Hepatocyte (in vitro differentiated cells): ENCODE measurements at regions not wholly inside any gene's neighbourhood (a gene's known extent, or its start where the extent isn't known, plus 50 kb on each side); places are given as distances from the start of the nearest gene placed in this dataset.

Source experiments
- DNase-seq: peaks from one replicate; pipeline ENCODE4 v3.0.0-alpha.2; 2016; ENCODE audit warnings: low spot score
- H2AFZ ChIP-seq: fragments of 200-600 bp; sonication (generic); 2 replicates; pipeline ENCODE4 v1.6.0; 2016; ENCODE audit warnings: antibody characterized with exemption, mild to moderate bottlenecking
- H3K27ac ChIP-seq: fragments of 200-600 bp; sonication (generic); 2 replicates; pipeline ENCODE4 v1.5.1; 2016; ENCODE audit warnings: mild to moderate bottlenecking
- H3K27me3 ChIP-seq: fragments of 200-600 bp; sonication (generic); 2 replicates; pipeline ENCODE4 v1.6.1; 2016
- H3K36me3 ChIP-seq: fragments of 200-600 bp; sonication (generic); replicated peaks from 2 replicates; pipeline ENCODE4 v1.5.1; 2016; ENCODE audit warnings: low read depth; ENCODE audit not compliant: insufficient read depth
- H3K4me1 ChIP-seq: fragments of 200-600 bp; sonication (generic); 2 replicates; pipeline ENCODE4 v1.5.1; 2016; ENCODE audit warnings: mild to moderate bottlenecking, moderate library complexity; ENCODE audit not compliant: insufficient read depth
- H3K4me2 ChIP-seq: fragments of 200-600 bp; sonication (generic); 2 replicates; pipeline ENCODE4 v1.6.0; 2016
- H3K4me3 ChIP-seq: fragments of 200-600 bp; sonication (generic); 2 replicates; pipeline ENCODE4 v1.5.1; 2016; ENCODE audit warnings: mild to moderate bottlenecking
- H3K79me2 ChIP-seq: fragments of 200-600 bp; sonication (generic); 2 replicates; pipeline ENCODE4 v1.6.0; 2017; ENCODE audit warnings: mild to moderate bottlenecking
- H3K9me2 ChIP-seq: fragments of 200-600 bp; sonication (generic); replicated peaks from 2 replicates; pipeline ENCODE4 v1.6.0; 2017; ENCODE audit warnings: mild to moderate bottlenecking; ENCODE audit not compliant: insufficient read depth
- H3K9me3 ChIP-seq: fragments of 200-600 bp; sonication (generic); 2 replicates; pipeline ENCODE4 v1.5.1; 2016; ENCODE audit warnings: low read depth, mild to moderate bottlenecking
- H4K20me1 ChIP-seq: fragments of 200-600 bp; sonication (generic); 2 replicates; pipeline ENCODE4 v1.6.0; 2016; ENCODE audit warnings: mild to moderate bottlenecking; ENCODE audit not compliant: insufficient read depth, poor library complexity, severe bottlenecking
- CTCF ChIP-seq: fragments of 200-600 bp; sonication (generic); IDR thresholded peaks from 2 replicates; pipeline ENCODE4 v1.5.1; 2016; ENCODE audit warnings: antibody characterized with exemption, mild to moderate bottlenecking; ENCODE audit not compliant: poor library complexity
- EZH2 ChIP-seq: fragments of 200-600 bp; sonication (generic); IDR thresholded peaks from 2 replicates; pipeline ENCODE4 v1.6.1; 2016; ENCODE audit warnings: antibody characterized with exemption, mild to moderate bottlenecking, borderline replicate concordance
- EZH2phosphoT487 ChIP-seq: fragments of 200-600 bp; sonication (generic); IDR thresholded peaks from one replicate; pipeline ENCODE4 v1.6.1; 2018; ENCODE audit warnings: antibody characterized with exemption, mild to moderate bottlenecking, low read depth, moderate library complexity; ENCODE audit not compliant: unreplicated experiment, severe bottlenecking
- WGBS: methylation state at CpG from one replicate; pipeline ENCODE4 v1.1.6; 2016; ENCODE audit warnings: low lambda C conversion rate; ENCODE audit errors: missing lambda C conversion rate; 5-methylcytosine and 5-hydroxymethylcytosine counted together

GRCh38 chr11:127471662-127472061 is 471.1 kb upstream of the KIRREL3 start:
- WGBS = 95% methylated on average over 3 of the region's 3 CpGs
- Histone ChIP-seq H3K27ac (no peak overlapping the region), H3K4me1 (no peaks in the 10 kb centered on the region), H4K20me1 (no peaks in the 10 kb centered on the region), H3K79me2 (no peaks in the 10 kb centered on the region), H3K36me3 (no peaks in the 10 kb centered on the region), H3K9me3 (no peaks in the 10 kb centered on the region), H2AFZ (no peak overlapping the region), H3K9me2 (no peaks in the 10 kb centered on the region), H3K27me3 (peaks cover 3% of the 10 kb centered on the region), H3K4me3 (no peak overlapping the region), H3K4me2 (no peak overlapping the region)
- no peak for DNase-seq
- TF ChIP-seq EZH2 (no peak), EZH2phosphoT487 (no peak), CTCF (no peak)

GRCh38 chr11:127470306-127470884 is 469.8 kb upstream of the KIRREL3 start:
- no peak for TF ChIP-seq EZH2
- TF ChIP-seq CTCF = peak; percentile 32
- Histone ChIP-seq H3K36me3 (no peaks in the 10 kb centered on the region), H2AFZ (no peak overlapping the region), H3K4me2 (no peak overlapping the region), H3K27ac (no peak overlapping the region), H3K79me2 (no peaks in the 10 kb centered on the region), H3K4me3 (no peak overlapping the region), H4K20me1 (no peaks in the 10 kb centered on the region), H3K9me3 (no peaks in the 10 kb centered on the region), H3K27me3 (peaks cover 7% of the 10 kb centered on the region), H3K4me1 (no peaks in the 10 kb centered on the region), H3K9me2 (no peaks in the 10 kb centered on the region)
- peak; percentile 7 for DNase-seq
- WGBS = 76% methylated on average over 4 of the region's 4 CpGs

- DNase-seq = no peak
- no peaks in the 10 kb centered on the region for H3K79me2 ChIP-seq
- no peaks in the 10 kb centered on the region for H3K9me3 ChIP-seq
- H4K20me1 ChIP-seq = no peaks in the 10 kb centered on the region
- no peaks in the 10 kb centered on the region for H3K9me2 ChIP-seq
- no peak overlapping the region for H3K4me3 ChIP-seq
- H3K27me3 ChIP-seq = peaks cover 16% of the 10 kb centered on the region
- H3K4me1 ChIP-seq = no peaks in the 10 kb centered on the region
- 76% methylated on average over 6 of the region's 6 CpGs for WGBS
- no peak overlapping the region for H3K4me2 ChIP-seq
- H2AFZ ChIP-seq = no peak overlapping the region
- no peaks in the 10 kb centered on the region for H3K36me3 ChIP-seq
- no peak overlapping the region for H3K27ac ChIP-seq
- TF ChIP-seq CTCF (no peak), EZH2phosphoT487 (no peak), EZH2 (no peak)
Observed at GRCh38 chr11:127464325-127464724, 463.8 kb upstream of the KIRREL3 start.

GRCh38 chr11:127462065-127462344 is 461.4 kb upstream of the KIRREL3 start:
- Histone ChIP-seq H3K27ac (no peak overlapping the region), H3K4me2 (no peak overlapping the region), H3K27me3 (peaks cover 16% of the 10 kb centered on the region), H2AFZ (no peak overlapping the region), H3K9me3 (no peaks in the 10 kb centered on the region), H3K9me2 (no peaks in the 10 kb centered on the region), H3K36me3 (no peaks in the 10 kb centered on the region), H4K20me1 (no peaks in the 10 kb centered on the region), H3K79me2 (no peaks in the 10 kb centered on the region), H3K4me3 (no peak overlapping the region), H3K4me1 (no peaks in the 10 kb centered on the region)
- no peak for DNase-seq
- WGBS = 68% methylated on average over 3 of the region's 3 CpGs
- TF ChIP-seq EZH2phosphoT487 = no peak
- TF ChIP-seq CTCF = no peak
- no peak for TF ChIP-seq EZH2
